SU-DHL-6 (cell line): ENCODE measurements at regions not wholly inside any gene's neighbourhood (a gene's known extent, or its start where the extent isn't known, plus 50 kb on each side); places are given as distances from the start of the nearest gene placed in this dataset.

Source experiments
- CTCF ChIP-seq: fragments of 200-600 bp; sonication (generic); IDR thresholded peaks from one replicate; pipeline ENCODE4 v1.5.1; 2017; ENCODE audit warnings: antibody characterized with exemption, mild to moderate bottlenecking, low read length, moderate library complexity; ENCODE audit not compliant: insufficient read depth, poor library complexity, severe bottlenecking
- EZH2phosphoT487 ChIP-seq: fragments of 200-600 bp; sonication (generic), shearing (Covaris generic); conservative IDR thresholded peaks from 2 replicates; pipeline ENCODE4 v1.6.1; 2018; ENCODE audit warnings: mild to moderate bottlenecking, antibody characterized with exemption, low read length, moderate library complexity, mixed read lengths

GRCh38 chr20:11694467-11694866 is 223.2 kb upstream of the BTBD3 start:
- TF ChIP-seq CTCF = no peak
- no peak for TF ChIP-seq EZH2phosphoT487
